Retina (tissue), 1 donor: ENCODE measurements at regions not wholly inside any gene's neighbourhood (a gene's known extent, or its start where the extent isn't known, plus 50 kb on each side); places are given as distances from the start of the nearest gene placed in this dataset.

Experiments used
- DNase-seq: peaks from one replicate; pipeline ENCODE4 v3.0.0-alpha.2; 2016

DNA sequence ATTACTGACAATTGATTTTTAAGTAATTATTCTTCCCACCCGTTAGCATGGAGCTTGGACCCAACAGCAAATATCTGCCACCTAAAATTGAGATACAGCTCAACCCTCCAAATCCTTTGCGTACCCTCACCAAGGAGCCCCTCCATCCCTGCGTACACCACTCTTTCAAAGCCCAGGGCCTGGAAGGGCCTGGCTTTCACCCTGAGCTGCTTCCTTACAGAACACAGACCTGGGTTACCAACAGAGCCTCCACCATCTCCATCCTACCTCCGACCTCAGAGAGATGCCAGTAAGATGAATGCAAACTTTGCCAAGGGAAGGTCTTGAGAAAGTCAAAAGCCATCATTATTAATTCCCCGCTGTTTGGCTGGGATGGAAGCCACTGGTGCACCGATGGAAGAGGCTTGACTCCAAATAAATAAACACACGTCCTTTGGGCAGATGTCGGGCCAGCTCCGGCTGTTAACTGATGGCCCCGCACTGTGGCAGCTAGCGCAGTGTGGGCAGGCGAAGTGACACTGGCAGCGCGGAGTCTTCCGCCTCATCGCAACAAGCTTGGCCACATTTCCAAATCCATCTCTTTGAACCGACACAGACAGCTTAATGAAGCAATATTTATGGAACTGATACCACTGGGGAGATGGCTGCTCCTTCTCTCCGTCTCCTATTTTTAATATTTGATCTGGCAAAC is 150.2 kb upstream of the VSTM2B start:
- peak; percentile 3 for DNase-seq

DNA sequence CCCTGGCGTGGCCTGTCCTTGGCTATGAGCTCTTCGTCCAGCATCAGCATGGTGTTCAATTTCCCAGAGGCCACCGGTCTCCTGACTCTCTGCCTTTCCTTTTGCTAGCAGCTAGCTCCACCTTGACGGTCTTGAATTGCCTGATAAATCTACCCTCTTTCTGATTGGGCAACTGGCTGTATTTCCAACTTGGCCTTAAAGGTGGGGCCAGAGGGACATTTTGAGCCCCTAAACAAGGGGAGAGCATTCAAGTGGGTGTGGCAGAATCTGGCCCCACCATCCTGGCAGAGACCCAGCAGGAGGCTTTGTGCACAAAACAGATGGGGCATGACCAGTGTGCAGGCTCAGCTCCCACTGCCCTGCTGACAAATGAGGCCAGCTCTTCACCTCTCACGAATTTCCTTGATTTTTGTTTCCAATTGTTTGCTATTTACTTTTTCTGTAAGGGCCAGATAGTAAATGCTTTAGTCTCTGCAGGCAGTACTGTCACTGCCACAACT is 148.9 kb upstream of the VSTM2B start:
- DNase-seq, result peak; percentile 1

DNA sequence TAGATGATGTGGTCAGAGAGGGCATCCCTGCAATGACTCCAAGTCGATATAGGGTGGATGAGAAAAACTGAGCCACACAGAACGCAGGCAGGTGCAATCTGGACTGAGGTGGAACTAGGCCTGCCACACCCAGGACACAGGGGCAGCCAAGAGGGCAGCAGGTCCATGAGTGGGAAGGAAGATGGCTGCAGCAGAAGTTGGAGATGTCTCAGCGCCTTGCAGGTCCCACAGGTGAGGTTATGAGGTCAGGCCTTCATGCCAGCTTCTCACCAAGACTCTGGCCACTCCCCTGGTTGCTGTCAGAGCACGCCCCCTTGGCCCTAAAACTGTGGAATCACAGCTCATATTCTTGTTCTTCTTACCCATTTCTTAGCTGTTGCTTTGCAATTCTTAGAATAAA is 147.7 kb upstream of the VSTM2B start:
- no peak for DNase-seq

DNA sequence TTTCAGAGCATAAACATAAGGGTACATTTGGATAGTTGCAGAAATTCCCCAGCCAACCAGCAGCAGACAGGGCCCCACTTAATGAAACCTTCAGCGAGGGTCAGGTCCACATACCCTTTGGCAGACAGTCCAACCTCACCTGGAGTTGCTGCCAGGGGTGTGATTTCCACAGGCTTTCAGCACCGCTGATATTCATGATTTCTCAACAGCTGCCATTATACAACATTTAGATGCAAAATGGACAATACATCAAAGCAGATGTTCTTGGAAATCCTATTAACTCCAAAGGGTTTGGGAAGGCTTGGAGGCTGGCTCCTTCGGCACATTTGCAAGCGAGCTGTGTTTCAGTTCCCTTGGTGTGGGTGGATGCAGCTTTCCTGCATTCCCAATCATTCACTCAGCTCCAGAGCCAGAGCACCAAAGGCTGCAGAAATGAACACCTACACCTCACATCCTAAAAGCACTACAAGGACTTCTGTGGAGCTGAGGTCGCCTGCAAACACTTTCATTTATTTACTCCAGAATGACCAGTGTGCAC is 147.2 kb upstream of the VSTM2B start:
- DNase-seq, result peak; percentile 0

DNA sequence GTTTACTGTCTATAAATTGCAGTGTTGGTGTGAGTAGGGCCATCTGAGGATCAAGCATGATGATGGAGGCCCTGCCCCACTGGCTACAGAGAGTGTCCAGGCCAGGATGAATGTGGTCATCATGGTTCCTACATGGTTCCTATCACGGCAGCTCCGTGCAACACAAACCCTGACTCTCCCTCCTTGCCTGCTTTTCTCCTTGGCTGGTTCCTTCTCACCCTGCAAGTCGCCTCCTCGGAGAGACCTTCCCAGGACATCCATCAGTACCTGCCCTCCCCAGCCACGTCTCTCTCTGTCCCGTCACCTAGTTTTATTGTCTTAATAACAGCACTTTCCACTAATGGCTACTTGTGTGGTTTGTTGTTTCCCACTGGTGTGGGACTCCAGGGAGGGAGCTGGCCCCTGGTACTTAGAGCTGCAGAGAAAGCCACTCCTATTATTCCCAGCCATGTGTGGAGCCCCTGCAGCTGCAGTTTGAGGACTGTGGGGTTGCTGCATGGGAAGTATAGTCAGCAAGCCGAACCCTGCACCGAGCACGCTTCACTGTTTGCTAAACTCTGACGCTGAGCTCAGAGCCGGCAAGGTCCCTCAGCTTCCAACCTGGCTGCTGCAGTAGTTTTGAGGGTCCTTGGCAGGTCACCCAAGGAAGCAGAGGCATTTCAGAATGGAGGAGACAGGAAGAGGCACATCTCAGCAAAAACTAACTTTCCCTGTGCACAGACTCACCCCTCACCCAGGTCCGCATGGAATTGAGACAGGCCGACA is 146.4 kb upstream of the VSTM2B start:
- DNase-seq, result peak; percentile 14

DNA sequence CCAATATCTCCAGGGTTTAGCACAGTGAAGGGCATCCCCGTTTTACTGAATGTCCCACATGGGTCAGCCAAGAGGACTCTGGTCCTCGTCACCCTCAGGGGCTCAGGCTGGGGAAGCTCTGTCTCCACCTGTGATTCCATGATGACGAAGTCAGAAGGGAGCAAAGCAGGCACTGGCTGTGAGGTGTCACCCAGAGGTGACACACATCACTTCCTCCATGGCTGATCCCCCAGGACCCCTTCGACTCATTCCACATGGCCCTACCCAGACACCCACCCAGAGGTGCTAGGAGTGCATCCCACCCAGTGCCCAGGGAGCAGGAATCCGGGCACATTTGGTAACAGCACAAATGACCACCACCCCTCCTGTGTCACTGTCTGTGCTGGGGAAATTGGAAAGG is 145.2 kb upstream of the VSTM2B start:
- peak; percentile 0 for DNase-seq

DNA sequence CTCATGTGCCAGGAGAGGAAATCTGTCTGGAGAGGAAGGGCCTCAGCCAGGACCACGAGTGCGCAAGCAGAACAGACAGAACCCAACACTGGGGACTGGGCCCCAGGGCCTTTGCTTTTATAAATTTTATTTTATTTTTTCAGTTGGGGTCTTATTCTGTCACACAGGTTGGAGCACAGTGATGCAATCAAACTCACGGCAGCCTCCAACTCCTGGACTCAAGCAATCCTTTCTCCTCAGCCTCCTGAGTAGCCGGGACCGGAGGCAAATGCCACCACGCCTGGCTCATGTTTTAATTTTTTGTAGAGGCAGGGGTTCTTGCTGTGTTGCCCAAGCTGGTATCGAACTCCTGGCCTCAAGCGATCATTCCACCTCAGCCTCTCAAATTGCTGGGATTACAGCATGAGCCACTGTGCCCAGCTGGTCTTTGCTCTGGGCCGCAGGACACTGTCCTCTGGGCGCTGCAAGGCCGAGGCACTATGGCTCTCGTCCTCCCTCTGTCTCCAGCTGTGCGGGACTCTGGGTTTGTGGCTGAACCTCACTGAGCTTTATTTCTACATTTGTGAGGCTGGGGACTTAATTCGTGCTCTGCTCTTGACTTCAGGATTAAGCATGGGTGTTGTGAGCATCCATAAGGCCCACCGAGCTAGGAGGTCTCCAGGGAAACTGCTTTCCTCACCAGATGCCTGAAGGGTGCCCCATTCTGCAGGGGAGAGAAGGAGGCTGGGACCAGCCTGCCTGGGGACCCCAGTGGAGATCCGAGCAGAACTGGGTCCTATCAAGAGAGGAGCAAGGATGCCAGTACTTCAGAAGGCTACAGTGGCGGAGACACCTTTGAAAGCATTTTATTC is 144.2 kb upstream of the VSTM2B start:
- peak; percentile 1 for DNase-seq

DNA sequence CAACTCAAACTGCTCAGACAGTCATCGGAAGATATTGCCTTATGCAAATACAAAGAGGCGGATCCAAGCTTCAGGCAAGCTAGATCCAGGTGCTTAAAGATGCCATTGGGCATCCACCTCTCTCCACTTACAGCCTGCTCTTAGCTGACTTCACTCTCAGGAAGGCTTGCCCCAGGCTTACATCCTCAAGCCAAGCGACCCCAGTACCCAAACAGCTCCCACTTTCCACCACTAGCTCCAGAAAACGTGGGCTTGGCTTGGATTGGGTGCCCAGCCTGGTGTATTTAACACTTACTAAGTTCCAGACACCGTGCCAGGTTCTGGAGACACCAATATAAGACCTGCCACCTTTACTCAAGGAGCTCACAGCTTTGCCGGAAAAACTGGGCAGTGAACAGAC is 142.1 kb upstream of the VSTM2B start:
- DNase-seq, result no peak

DNA sequence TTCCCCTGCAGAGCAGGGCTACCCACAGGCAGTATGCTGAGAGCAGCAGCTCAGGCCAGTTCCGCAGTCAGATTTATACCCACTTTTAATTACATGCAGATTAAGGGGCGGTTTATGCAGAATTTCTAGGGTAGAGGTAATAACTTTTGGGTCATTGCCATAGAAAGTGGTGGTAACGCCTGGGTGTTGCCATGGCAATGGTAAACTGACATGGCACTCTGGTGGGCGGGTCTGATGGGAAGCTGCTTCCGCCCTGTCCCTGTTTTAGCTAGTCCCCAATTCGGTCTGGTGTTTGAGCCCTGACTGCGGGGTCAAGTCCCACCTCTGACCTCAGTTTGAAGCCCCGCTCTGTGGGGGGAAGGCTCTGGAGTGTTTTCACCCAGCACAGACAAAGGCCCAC is 141.1 kb upstream of the VSTM2B start:
- no peak for DNase-seq

DNA sequence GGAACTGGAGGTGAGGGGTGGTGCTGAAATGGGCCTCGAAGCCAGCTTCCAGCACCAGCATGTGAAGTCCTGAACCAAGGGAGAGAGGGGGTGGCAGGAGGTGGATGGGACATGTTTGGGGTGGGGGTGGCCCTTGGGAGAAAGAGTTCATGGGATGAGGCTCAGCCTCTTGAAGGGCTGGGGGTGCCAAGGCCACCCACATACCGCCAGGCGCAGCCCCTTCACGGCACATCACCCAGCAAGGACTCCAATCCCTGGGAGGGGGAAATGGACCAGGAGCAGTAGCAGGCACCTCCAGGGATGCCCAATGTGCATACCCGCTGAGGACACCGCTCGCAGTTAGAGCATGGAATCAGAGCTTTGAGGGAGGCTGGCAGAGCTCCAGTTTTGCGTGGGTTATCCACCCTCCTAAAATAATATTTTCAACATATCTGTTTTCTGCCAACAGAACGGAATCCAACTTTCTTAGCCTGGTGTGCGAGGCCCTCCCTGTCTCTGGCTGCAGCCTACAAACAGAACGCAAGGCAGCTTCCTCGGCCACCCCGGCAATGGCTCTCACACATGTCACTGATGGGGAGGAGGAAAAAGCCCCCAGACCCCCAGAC is 140.5 kb upstream of the VSTM2B start:
- no peak for DNase-seq

DNA sequence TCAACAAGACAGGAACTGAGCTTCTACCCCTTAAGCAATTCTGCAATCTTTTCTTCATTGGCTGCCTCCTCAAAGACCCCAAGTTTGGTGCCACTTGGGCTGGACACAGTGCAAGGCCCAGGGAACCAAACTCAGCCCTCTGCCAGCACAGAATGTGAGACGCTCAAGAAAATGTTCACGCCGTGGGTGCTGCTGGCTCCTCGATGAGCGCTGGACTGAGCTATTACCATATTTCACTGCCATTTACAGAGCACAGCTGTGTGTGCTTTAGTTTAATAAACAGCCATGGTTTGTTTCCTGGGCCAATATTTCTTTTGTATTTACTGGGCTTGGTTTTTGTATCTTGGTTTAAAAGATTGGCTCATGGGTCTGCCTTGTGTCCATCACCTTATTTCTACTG is 138.8 kb upstream of the VSTM2B start:
- no peak for DNase-seq

DNA sequence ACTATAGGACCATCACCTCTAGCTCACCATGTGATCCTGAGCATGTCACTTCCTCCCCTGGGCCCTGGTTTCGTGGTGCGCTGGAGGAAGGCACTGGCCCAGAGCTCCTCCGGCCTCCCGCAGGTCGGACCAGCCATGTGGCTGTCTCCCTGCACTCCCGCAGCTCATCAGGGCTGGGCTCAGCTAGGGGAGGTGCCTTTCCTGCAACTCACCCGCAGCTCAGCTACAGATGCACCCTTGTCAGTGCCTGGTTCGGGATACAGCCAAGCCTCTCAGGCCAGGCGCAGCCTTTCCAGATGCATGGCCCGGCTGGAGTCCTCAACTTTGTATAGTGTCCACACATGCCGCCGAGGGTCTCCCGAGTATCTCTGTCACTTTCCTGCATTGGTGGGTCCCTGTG is 138.2 kb upstream of the VSTM2B start:
- DNase-seq, result no peak

DNA sequence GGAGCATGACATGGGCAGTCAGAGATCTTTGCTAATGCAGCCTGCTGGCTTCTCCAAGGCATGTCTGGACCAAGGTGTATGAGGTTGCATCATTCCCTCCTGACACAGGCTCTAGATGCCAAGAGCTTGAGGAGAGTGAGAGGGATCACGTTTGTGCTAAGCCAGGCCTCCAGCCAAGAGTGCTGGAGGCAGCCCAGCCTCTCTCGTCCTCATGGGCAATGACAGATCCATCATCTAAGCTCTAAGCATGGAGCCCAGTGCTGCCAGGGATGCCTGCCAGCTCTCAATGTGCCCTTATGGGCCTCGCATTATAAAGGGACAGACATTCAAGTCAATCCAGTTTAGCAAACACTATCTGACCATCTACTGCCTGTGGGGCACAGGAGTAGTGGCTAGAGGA is 136.3 kb upstream of the VSTM2B start:
- DNase-seq, result no peak

DNA sequence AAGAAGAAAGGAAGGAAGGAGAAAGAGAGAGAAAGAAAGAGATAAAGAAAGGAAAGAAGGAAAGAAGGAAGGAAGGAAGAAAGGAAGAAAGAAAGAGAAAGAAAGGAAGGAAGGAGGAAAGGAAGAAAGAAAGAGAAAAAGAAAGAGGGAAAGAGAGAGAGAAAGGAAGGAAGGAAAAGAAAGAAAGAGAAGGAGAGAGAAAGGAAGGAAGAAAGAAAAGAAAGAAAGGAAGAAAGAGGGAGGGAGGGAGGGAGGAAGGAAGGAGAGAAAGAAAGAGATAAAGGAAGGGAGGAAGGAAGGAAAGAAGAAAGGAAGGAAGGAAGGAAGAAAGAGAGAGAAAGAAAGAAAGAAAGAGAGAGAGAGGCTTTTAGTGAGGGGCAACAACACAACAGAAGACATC is 135.1 kb upstream of the VSTM2B start:
- DNase-seq, result no peak

DNA sequence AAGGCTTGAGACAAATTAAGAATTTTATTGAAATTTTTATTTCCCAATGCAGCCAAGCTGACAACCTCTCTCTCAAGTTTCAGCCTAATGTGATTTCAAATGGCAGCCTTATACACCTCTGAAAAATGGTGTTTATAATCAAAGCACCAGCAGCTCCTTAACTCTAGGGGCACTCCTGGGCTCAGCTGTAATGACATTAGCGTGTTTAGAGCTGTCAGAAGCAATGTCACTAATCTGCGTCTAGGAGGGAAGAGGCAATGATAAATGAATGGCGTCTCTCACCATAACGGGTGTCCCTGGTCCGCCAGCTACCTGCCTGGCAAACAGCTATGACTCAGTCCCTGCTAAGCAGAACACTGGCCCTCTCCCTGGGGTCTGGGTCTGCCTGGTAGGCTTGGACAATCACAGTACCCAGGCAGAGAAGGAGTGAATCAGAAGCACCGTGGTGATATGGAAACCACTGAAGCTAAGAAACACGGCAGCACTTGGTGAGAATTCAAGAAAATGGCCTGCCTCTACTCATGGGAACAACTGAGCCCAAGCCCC is 131.8 kb upstream of the VSTM2B start:
- DNase-seq, result peak; percentile 71

DNA sequence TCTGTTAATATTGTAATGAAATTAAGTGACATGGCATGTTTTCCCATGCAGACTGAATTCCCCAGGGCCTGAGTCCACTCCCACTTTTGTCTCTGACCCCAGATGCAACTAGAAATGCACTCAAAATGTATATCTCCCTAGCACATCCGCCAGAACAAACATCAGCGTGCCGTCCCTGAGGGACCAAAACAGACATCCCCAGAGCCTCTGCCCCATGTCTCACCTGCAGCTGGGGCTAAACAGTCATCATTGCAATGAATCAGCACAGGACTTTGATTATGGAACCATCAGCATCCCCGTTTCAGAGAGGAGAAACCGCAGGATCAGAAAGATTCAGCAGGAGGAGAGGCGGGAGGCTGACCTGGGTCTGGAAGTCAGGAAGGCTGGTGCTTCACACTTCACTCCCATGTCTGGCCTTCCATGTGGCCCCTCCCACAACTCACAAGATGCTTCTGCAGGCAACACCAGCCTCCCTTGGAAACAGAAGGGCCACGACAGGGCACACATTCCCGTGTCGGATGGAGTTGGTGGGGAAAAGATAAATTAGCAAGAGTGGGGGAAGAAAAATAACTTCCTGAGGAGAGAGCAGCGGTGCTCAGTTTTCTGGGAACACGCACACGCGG is 130.6 kb upstream of the VSTM2B start:
- no peak for DNase-seq

DNA sequence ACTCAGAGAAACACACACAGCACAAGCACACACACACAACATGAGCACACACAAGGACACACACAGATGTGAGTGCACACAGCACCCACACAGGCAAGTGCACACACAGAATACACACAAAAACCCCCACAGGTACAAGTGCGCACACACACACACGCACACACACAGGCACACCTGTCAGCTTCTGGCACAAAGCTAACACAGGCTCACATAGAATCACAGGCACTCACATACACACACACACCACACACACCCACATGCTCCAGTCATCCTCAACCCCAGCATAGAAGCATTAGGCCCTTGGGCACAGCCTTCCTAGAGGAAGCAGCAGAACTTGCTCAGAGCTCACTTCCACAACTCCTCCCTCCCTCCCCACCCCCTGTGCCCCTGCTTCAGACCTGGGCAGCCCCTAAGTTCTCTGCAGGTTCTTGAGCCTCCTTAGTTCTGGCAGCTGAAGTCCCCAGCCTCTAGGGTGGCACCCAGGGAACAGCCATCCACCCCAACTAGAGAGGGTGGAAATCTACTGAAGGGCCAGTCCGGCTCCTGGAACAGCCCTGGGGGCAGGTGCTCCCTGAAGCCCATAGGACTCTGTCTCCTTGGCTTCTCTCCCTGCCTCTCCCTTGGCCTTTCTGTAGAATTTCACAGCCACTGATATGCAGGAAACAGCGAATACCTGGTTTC is 129.9 kb upstream of the VSTM2B start:
- DNase-seq, result no peak

DNA sequence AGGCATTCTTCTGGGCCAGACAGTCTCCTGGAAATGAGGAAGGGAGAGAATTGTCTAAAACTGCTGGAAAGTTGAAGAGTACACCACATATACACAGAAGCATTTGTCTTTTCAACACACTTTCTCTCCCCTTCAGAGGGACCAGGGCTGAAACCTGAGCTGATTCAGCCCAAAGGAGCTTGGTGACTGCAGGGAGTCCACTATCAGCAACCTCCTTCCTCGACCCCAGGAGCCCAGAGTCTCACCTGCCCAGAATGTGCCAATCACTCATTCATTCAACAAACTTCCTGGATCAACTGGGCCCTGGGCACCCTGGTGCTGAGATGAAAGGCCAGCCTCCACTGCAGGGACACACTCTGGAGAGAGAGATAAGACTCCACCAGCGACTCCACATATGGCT is 128.9 kb upstream of the VSTM2B start:
- DNase-seq, result no peak

DNA sequence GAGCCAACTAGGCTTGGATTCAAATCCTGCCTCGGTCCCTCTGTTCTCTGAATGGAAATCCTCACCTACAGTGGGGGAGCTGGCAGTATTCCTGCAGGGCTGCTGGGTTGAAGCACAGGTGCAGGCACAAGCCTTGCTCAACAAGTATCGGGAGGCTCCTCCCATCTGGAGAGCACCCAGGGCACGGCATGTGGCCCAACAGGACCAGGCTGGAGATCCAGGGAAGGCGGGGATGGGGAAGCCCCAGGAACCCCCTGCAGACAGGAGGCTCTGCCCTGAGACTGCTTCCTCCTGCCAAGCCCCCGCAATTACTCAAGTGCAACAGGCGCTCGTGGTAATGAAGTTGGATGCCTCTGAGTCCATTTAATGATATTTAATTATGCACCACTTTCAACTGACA is 128.0 kb upstream of the VSTM2B start:
- no peak for DNase-seq

DNA sequence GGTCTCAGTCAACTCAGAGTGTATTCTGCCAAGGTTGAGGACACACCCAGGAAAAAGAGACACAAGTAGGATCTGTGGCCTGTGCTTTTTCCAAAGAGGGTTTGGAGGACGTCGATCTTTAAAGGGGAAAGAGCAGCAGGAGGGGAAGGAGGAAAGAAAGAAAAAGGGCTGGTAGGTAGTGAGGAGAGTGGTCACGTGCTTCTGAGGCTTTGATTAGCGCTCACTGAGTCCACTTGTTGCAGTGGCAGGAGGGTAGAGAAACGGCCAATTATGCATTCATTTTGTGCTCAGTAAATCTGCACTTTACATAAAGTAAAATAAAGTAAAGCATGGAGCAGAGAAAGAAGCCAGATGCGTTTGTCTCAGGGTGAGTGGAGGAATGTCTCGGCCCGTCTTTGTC is 126.0 kb upstream of the VSTM2B start:
- DNase-seq, result no peak

DNA sequence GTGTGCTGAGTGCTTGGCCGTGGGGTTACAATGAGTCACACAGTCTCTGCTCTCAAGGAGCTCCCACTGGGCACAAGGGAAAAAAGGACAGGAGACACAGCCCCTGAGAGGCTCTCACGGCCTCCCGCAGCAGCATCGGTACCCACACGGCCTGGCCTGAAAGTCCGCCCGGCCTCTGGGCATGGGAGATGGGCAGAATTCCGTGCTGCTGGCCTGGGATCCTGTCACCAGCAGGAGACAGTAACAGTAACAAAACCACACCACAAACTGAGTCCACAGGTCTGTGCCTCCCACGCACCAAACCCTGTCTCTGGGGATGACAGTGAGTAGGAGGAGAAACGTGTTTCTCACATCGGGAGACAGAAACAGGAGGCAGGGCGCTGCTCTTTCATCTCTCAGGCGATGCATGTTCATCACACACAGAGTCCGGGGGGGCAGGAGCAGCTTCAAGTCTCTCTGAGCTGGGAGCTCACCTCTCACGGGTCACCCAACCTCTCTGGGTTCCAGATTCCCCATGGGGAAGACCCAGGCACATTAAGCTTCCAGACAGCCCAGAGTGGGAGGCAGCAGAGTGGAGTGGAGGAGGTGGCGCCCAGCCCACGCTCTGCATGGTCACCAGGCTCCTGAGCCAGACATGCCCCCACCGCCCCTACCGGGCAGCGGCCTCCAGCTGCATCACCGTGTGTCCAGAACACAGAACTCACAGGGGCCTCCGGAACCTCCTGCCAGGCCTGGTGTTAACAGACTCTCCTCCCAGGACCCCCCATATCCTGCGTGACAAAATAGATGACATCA is 124.7 kb upstream of the VSTM2B start:
- no peak for DNase-seq
